Adrenal gland (tissue), 9 donors: ENCODE measurements at regions not wholly inside any gene's neighbourhood (a gene's known extent, or its start where the extent isn't known, plus 50 kb on each side); places are given as distances from the start of the nearest gene placed in this dataset.

ENCODE experiments used
- DNase-seq, 7 donors: peaks; one replicate each; pipeline ENCODE4 v3.0.0-alpha.2; 2019 to 2020
- H3K27ac ChIP-seq, 5 donors: fragments of 200-600 bp; sonication (generic) in 4 of 5; 1 replicate in 3 of 5; 2 replicates in 2 of 5; pipeline versions ENCODE4 v1.5.1 to v1.8.0; 2016 to 2020; ENCODE audit warnings: mild to moderate bottlenecking in 1 of 5
- H3K27me3 ChIP-seq: fragments of 200-600 bp; 2 replicates; pipeline ENCODE4 v1.8.0; 2021
- H3K36me3 ChIP-seq, 2 donors: fragments of 200-600 bp; replicated peaks in 1 of 2; 1 replicate in 1 of 2; 2 replicates in 1 of 2; pipeline versions ENCODE4 v1.5.1 to v1.8.0; 2018 to 2022
- H3K4me1 ChIP-seq, 2 donors: fragments of 200-600 bp; replicated peaks in 1 of 2; 1 replicate in 1 of 2; 2 replicates in 1 of 2; pipeline versions ENCODE4 v1.5.1 to v1.8.0; 2018 to 2021
- H3K4me3 ChIP-seq, 4 donors: fragments of 200-600 bp; sonication (generic) in 3 of 4; one replicate each; pipeline ENCODE4 v1.5.1; 2016 to 2018
- H3K9me3 ChIP-seq, 3 donors: fragments of 200-600 bp; sonication (generic) in 1 of 3; replicated peaks in 1 of 3; 1 replicate in 2 of 3; 2 replicates in 1 of 3; pipeline versions ENCODE4 v1.5.1 to v1.8.0; 2016 to 2021
- CTCF ChIP-seq, 6 experiments: fragments of 450-650 bp in 4 of 6; fragments of 200-600 bp in 2 of 6; sonication (generic) in 1 of 6; IDR thresholded peaks; 1 replicate in 5 of 6; 2 replicates in 1 of 6; pipeline versions ENCODE4 v1.5.1 to v1.8.0; 2016 to 2021; ENCODE audit warnings: antibody characterized with exemption in 6 of 6, mild to moderate bottlenecking in 2 of 6, moderate library complexity in 1 of 6
- POLR2A ChIP-seq, 2 donors: fragments of 450-650 bp; IDR thresholded peaks; one replicate each; pipeline ENCODE4 v1.6.1; 2017; ENCODE audit warnings: antibody characterized with exemption in 2 of 2, mild to moderate bottlenecking in 2 of 2, moderate library complexity in 1 of 2
- WGBS, 4 donors: extraction: QIAGEN DNeasy Blood & Tissue Kit in 2 of 4; methylation state at CpG; one replicate each; pipeline versions ENCODE4 v1.1.5 to v1.1.7; 2013 to 2017; 5-methylcytosine and 5-hydroxymethylcytosine counted together
- intact Hi-C, 2 donors: fragments of 100-400 bp; cut with DNase I; formaldehyde crosslinking; loops; one replicate each; pipeline versions ENCODE4 v1.14.1 to v1.15.0; 2022 to 2023
- donor health status: healthy with polysubstance abuse.
- donor health status: Bipolar disorder and iron deficiency.
- donor health status: DM: yes; HTN: yes; CAD: no.
- donor health status: DM: no; HTN: no; CAD: no.
- donor health status: DM: no; HTN: no; CAD: no.

GRCh38 chr3:113136544-113136943 is 74.8 kb upstream of the BOC start:
- TF ChIP-seq CTCF (IDR thresholded peaks at IDR 0.05) (no peak), POLR2A (IDR thresholded peaks at IDR 0.05) (no peak)
- no peaks in the 10 kb centered on the region for H3K27me3 ChIP-seq
- no peak overlapping the region for H3K4me3 ChIP-seq
- no peaks in the 10 kb centered on the region for H3K4me1 ChIP-seq
- 91 to 94% (median 93%) methylated on average over 5 of the region's 5 CpGs for WGBS, 4 donors
- H3K9me3 ChIP-seq: no peaks in the 10 kb centered on the region
- no peak for DNase-seq
- no peaks in the 10 kb centered on the region for H3K36me3 ChIP-seq
- no peak overlapping the region for H3K27ac ChIP-seq
- intact Hi-C loops: loop anchor here in 1 of 2 donors (10.0 kb wide), 1 partner anchor 82 kb away; no protein-coding TSS in a partner anchor

- no peak overlapping the region for H3K27ac ChIP-seq
- 63 to 91% (median 74%) methylated on average over 6 of the region's 6 CpGs for WGBS, 4 donors
- intact Hi-C loops: loop anchor here in 1 of 2 donors (10.0 kb wide), 1 partner anchor 84 kb away; no protein-coding TSS in a partner anchor
- TF ChIP-seq POLR2A (IDR thresholded peaks at IDR 0.05): no peak
- no peak for TF ChIP-seq CTCF (IDR thresholded peaks at IDR 0.05)
- DNase-seq: no peak
- no peak overlapping the region for H3K4me3 ChIP-seq
- H3K9me3 ChIP-seq: no peaks in the 10 kb centered on the region
- H3K36me3 ChIP-seq: no peaks in the 10 kb centered on the region
- H3K4me1 ChIP-seq: no peaks in the 10 kb centered on the region
- no peaks in the 10 kb centered on the region for H3K27me3 ChIP-seq
These were observed 72.3 kb upstream of the BOC start for GRCh38 chr3:113138839-113139743.

GRCh38 chr3:113140876-113141275 is 70.5 kb upstream of the BOC start:
- TF ChIP-seq CTCF (IDR thresholded peaks at IDR 0.05) (no peak), POLR2A (IDR thresholded peaks at IDR 0.05) (no peak)
- H3K9me3 ChIP-seq: no peaks in the 10 kb centered on the region
- H3K27me3 ChIP-seq: no peaks in the 10 kb centered on the region
- WGBS, 4 donors: 80 to 93% (median 81%) methylated on average over 2 of the region's 2 CpGs
- H3K27ac ChIP-seq: no peak overlapping the region
- intact Hi-C loops: loop anchor here in 1 of 2 donors (5.0 kb wide), 1 partner anchor 141 kb away; no protein-coding TSS in a partner anchor
- no peak overlapping the region for H3K4me3 ChIP-seq
- no peaks in the 10 kb centered on the region for H3K4me1 ChIP-seq
- H3K36me3 ChIP-seq: no peaks in the 10 kb centered on the region
- no peak for DNase-seq

DNA sequence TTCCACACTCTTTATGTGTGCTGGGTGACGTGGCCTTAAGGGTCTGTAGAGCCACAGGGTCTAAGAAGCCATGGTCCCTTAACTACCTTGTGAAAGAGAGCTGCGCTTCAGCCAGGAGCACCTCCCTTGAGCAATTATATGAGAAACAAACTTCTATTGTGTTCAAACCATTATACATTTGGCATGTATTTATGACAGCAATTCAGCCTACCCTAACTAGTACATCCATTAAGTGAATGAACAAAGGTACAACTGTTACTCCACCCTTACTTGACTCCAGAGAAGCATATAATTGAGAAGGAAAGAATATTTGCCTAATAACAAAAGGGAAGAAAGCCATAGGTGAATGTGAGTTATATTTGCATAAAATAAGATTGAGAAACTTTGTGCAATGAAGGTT is 69.8 kb upstream of the BOC start:
- Histone ChIP-seq H3K27me3 (no peaks in the 10 kb centered on the region), H3K4me3 (no peak overlapping the region), H3K9me3 (no peaks in the 10 kb centered on the region), H3K36me3 (no peaks in the 10 kb centered on the region), H3K4me1 (no peaks in the 10 kb centered on the region), H3K27ac (no peak overlapping the region)
- TF ChIP-seq POLR2A (IDR thresholded peaks at IDR 0.05) (no peak), CTCF (IDR thresholded peaks at IDR 0.05) (no peak)
- WGBS, 4 donors: 77 to 85% (median 81%) methylated on average over 2 of the region's 2 CpGs
- intact Hi-C loops: loop anchor here in 1 of 2 donors (5.0 kb wide), 1 partner anchor 141 kb away; no protein-coding TSS in a partner anchor
- no peak for DNase-seq
